ENCODE measurements at regions not wholly inside any gene's neighbourhood (a gene's known extent, or its start where the extent isn't known, plus 50 kb on each side); places are given as distances from the start of the nearest gene placed in this dataset.

GRCh38 chr15:69675731-69676130, 223.1 kb downstream of the RPLP1 start:
- TF ChIP-seq, protein P1, sequence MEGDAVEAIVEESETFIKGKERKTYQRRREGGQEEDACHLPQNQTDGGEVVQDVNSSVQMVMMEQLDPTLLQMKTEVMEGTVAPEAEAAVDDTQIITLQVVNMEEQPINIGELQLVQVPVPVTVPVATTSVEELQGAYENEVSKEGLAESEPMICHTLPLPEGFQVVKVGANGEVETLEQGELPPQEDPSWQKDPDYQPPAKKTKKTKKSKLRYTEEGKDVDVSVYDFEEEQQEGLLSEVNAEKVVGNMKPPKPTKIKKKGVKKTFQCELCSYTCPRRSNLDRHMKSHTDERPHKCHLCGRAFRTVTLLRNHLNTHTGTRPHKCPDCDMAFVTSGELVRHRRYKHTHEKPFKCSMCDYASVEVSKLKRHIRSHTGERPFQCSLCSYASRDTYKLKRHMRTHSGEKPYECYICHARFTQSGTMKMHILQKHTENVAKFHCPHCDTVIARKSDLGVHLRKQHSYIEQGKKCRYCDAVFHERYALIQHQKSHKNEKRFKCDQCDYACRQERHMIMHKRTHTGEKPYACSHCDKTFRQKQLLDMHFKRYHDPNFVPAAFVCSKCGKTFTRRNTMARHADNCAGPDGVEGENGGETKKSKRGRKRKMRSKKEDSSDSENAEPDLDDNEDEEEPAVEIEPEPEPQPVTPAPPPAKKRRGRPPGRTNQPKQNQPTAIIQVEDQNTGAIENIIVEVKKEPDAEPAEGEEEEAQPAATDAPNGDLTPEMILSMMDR (IDR thresholded peaks at IDR 0.05) = no peak
- TF ChIP-seq POLR2AphosphoS5 (IDR thresholded peaks at IDR 0.05) = no peak
